Tibial artery (tissue), 4 donors: ENCODE measurements at regions not wholly inside any gene's neighbourhood (a gene's known extent, or its start where the extent isn't known, plus 50 kb on each side); places are given as distances from the start of the nearest gene placed in this dataset.

Experiments
- DNase-seq, 2 donors: peaks; one replicate each; pipeline ENCODE4 v3.0.0-alpha.2; 2019
- H3K27ac ChIP-seq, 2 donors: fragments of 200-600 bp; sonication (generic) in 1 of 2; 1 replicate in 1 of 2; 2 replicates in 1 of 2; pipeline ENCODE4 v1.5.1; 2018 to 2019; ENCODE audit warnings: mild to moderate bottlenecking in 1 of 2
- H3K27me3 ChIP-seq, 2 donors: fragments of 200-600 bp; sonication (generic) in 1 of 2; one replicate each; pipeline versions ENCODE4 v1.5.1 to v1.6.0; 2016 to 2019
- H3K36me3 ChIP-seq, 3 donors: fragments of 200-600 bp; sonication (generic) in 2 of 3; one replicate each; pipeline ENCODE4 v1.5.1; 2016 to 2019; ENCODE audit warnings: mild to moderate bottlenecking in 2 of 3
- H3K4me1 ChIP-seq, 4 donors: fragments of 200-600 bp; sonication (generic) in 2 of 4; 1 replicate in 3 of 4; 2 replicates in 1 of 4; pipeline ENCODE4 v1.5.1; 2016 to 2019
- H3K4me3 ChIP-seq, 2 donors: fragments of 200-600 bp; sonication (generic) in 1 of 2; 1 replicate in 1 of 2; 2 replicates in 1 of 2; pipeline ENCODE4 v1.5.1; 2018 to 2019; ENCODE audit warnings: mild to moderate bottlenecking in 2 of 2
- H3K9me3 ChIP-seq, 3 donors: fragments of 200-600 bp; sonication (generic) in 1 of 3; one replicate each; pipeline ENCODE4 v1.5.1; 2016 to 2019
- intact Hi-C: fragments of 100-400 bp; cut with DNase I; formaldehyde crosslinking; loops from one replicate; pipeline ENCODE4 v1.15.0; 2023; ENCODE audit warnings: low total_unique reads
- TF ChIP-seq, protein P1 (sequence below), 2 experiments: fragments of 200-600 bp in 1 of 2; fragments of 450-650 bp in 1 of 2; IDR thresholded peaks; one replicate each; pipeline ENCODE4 v1.5.1; 2017 to 2019; ENCODE audit warnings: antibody characterized with exemption in 2 of 2, mild to moderate bottlenecking in 1 of 2, moderate library complexity in 1 of 2

- TF ChIP-seq, protein P1, sequence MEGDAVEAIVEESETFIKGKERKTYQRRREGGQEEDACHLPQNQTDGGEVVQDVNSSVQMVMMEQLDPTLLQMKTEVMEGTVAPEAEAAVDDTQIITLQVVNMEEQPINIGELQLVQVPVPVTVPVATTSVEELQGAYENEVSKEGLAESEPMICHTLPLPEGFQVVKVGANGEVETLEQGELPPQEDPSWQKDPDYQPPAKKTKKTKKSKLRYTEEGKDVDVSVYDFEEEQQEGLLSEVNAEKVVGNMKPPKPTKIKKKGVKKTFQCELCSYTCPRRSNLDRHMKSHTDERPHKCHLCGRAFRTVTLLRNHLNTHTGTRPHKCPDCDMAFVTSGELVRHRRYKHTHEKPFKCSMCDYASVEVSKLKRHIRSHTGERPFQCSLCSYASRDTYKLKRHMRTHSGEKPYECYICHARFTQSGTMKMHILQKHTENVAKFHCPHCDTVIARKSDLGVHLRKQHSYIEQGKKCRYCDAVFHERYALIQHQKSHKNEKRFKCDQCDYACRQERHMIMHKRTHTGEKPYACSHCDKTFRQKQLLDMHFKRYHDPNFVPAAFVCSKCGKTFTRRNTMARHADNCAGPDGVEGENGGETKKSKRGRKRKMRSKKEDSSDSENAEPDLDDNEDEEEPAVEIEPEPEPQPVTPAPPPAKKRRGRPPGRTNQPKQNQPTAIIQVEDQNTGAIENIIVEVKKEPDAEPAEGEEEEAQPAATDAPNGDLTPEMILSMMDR (IDR thresholded peaks at IDR 0.05), result no peak
- H3K4me3 ChIP-seq, result no peak overlapping the region
- H3K9me3 ChIP-seq, result no peaks in the 10 kb centered on the region
- DNase-seq, result no peak
- H3K27me3 ChIP-seq, result peaks cover 0 to 12% of the 10 kb centered on the region in 2 donors
- H3K4me1 ChIP-seq, result no peaks in the 10 kb centered on the region
- intact Hi-C loops, result no loop called here
- H3K36me3 ChIP-seq, result no peaks in the 10 kb centered on the region
- no peak overlapping the region for H3K27ac ChIP-seq
These were observed 102.7 kb upstream of the TAF11L2 start for GRCh38 chr5:17395106-17395880.

DNA sequence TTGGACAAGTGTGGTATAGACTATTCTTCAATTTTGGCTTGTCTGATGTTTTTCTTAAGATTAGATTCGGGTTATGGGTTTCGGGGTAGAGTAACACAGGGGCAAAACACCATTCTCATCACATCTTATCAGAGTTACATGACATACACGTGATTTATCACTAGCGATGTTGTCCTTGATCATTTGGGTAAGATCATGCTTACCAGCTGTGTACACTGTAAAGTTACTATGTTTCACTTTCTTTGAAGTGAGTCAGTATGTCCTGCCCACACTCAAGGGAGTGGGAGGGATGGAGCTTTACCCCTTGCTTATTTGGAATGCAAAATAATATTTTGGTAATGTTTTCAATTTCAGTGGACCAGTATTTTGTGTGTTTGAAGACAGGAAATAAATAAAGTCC is 101.8 kb upstream of the TAF11L2 start:
- Histone ChIP-seq H3K9me3 (no peaks in the 10 kb centered on the region), H3K4me1 (no peaks in the 10 kb centered on the region), H3K36me3 (no peaks in the 10 kb centered on the region), H3K27me3 (peaks cover 0 to 16% of the 10 kb centered on the region in 2 donors), H3K4me3 (no peak overlapping the region), H3K27ac (no peak overlapping the region)
- intact Hi-C loops, result no loop called here
- TF ChIP-seq, protein P1 (IDR thresholded peaks at IDR 0.05), result no peak
- DNase-seq, result no peak

DNA sequence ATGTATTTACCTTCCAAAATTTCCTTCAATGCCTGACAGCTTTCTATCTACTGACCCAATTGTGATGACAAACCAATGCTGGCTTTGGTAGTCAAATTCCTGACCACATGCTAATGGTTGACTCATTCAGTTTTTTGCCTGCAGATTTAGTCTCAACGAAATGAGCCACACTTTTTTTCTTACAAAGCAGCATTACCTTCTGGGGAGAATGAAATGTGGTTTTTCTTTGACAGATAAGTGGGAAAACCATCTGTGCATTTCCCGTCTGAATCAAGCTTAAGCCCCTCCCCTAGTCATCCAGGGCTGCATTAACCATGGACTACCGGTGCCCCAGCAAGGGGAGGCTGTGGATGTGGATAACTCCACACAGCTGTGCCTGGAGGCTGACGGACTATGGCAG is 99.6 kb upstream of the TAF11L2 start:
- DNase-seq, result no peak
- Histone ChIP-seq H3K36me3 (no peaks in the 10 kb centered on the region), H3K27ac (no peak overlapping the region), H3K27me3 (peaks cover 0 to 26% of the 10 kb centered on the region in 2 donors), H3K9me3 (no peaks in the 10 kb centered on the region), H3K4me3 (no peak overlapping the region), H3K4me1 (peaks cover 0 to 4% (median 0%) of the 10 kb centered on the region in 4 donors)
- TF ChIP-seq, protein P1 (IDR thresholded peaks at IDR 0.05), result no peak
- intact Hi-C loops, result no loop called here

DNA sequence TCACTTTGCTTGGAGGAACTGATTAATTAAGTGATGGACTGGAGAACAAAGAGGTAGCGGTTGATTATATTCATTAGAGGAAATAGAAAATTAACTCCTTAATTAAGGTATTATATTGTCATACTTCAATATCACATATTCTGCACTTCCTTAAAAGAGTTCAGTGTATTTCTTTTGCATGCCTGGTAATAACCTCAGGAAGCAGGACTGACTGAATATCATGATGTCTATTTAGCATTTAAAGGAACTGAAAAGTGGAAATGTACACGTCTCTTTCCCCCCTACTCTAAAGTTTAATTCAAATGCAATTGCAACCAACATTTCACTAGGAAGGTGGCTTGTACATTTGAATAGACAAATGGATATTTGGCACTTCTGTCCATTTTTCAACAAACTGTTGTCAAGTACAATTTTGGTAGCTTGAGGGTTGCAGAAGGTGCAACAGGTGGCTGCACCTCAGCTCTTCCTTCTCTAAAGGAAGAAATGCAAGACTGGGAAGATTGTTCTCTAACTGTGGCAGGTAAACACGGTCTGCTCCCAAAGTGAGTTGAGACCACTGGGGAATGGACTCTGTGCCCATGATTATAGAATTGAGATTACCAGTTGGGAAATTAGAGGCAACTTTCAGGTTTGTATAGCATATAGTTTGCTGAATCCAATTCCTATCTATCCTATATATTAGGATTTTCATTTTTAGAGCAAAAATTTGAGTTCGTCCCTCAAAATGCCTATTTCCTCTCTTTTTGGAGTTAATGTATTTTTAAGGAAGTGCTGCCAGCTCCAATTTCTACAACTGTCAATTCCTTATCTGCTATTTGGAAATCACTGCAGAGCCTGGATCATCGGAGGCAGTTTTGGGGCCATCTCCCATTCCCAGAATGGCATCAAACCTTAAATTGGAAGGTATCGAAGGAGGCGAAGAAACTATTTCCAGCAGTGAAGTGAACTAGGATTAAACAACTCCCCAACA is 98.9 kb upstream of the TAF11L2 start:
- no peak overlapping the region for H3K27ac ChIP-seq
- intact Hi-C loops, result no loop called here
- H3K27me3 ChIP-seq, result peaks cover 0 to 26% of the 10 kb centered on the region in 2 donors
- TF ChIP-seq, protein P1 (IDR thresholded peaks at IDR 0.05), result no peak
- DNase-seq, result no peak
- no peaks in the 10 kb centered on the region for H3K36me3 ChIP-seq
- peaks cover 0 to 4% (median 0%) of the 10 kb centered on the region in 4 donors for H3K4me1 ChIP-seq
- no peak overlapping the region for H3K4me3 ChIP-seq
- H3K9me3 ChIP-seq, result no peaks in the 10 kb centered on the region

- no peak for DNase-seq
- intact Hi-C loops, result no loop called here
- TF ChIP-seq, protein P1 (IDR thresholded peaks at IDR 0.05), result no peak
- Histone ChIP-seq H3K9me3 (no peaks in the 10 kb centered on the region), H3K27me3 (peaks cover 0 to 29% of the 10 kb centered on the region in 2 donors), H3K36me3 (no peaks in the 10 kb centered on the region), H3K4me3 (no peak overlapping the region), H3K27ac (no peak overlapping the region), H3K4me1 (peaks cover 0 to 4% (median 0%) of the 10 kb centered on the region in 4 donors)
These were observed 98.1 kb upstream of the TAF11L2 start for GRCh38 chr5:17399931-17400330.
